ENCODE measurements at regions not wholly inside any gene's neighbourhood (a gene's known extent, or its start where the extent isn't known, plus 50 kb on each side); places are given as distances from the start of the nearest gene placed in this dataset.

GRCh38 chr13:105441051-105441750 lies 1094.3 kb downstream of the EFNB2 start:
- H3K36me3 Mint-ChIP-seq (ENCODE audit: low read depth), result no peaks in the 10 kb centered on the region

DNA sequence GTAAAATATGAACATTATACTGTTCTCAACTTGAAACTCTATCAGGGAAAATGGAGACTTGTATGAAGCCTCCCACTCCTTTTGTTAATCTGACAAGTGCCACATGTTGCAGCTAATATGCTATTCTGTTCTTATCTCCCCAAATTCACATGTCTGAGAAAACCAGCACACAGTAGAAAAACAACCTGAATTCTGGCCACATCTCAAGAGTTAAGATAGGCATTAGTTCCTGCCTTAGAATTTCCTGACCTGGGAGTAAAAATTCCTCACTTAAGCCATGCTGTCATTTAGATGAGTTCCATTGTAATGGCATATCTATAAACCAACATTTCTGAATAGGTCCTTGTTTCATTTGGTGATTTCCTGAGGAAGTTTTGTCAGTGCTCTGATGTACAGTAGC lies 1098.5 kb downstream of the EFNB2 start:
- H3K27me3 Mint-ChIP-seq, result no peaks in the 10 kb centered on the region
- ChIA-PET POLR2A (no interaction called here), CTCF (no interaction called here)
- H3K27ac Mint-ChIP-seq, result no peak overlapping the region
- DNase-seq, result no peak
- H3K9me3 Mint-ChIP-seq, result no peaks in the 10 kb centered on the region
- H3K36me3 Mint-ChIP-seq (ENCODE audit: low read depth), result no peaks in the 10 kb centered on the region
- no peaks in the 10 kb centered on the region for H3K4me1 Mint-ChIP-seq
- H3K4me3 Mint-ChIP-seq, result no peak overlapping the region

More at GRCh38 chr13:105441051-105441750, 1094.3 kb downstream of the EFNB2 start:
- Mint-ChIP-seq H3K27ac (no peak overlapping the region), H3K27me3 (no peaks in the 10 kb centered on the region), H3K9me3 (peaks cover 4% of the 10 kb centered on the region), H3K4me1 (no peaks in the 10 kb centered on the region), H3K4me3 (no peak overlapping the region)
- DNase-seq, result no peak
- POLR2A ChIA-PET, result no interaction called here
- CTCF ChIA-PET, result no interaction called here

DNA sequence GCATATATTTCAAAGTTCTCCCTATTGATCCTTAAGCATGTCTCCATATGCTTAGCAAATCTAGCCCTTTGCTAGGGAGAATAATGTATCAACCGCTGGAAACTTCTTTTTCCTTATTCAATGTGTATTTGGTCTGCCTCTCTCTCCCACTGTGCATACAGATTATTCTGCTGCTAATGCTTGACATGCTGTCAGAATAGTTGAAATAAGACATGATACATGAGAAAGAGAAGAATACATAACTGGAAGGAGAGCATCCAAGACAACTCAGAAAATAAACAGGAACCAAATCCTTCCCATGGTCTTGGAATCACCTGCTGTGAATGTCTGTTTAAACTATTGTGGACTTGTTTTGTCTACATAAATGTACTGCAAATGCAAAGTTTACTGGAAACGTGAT lies 1103.0 kb downstream of the EFNB2 start:
- no peak for DNase-seq
- POLR2A ChIA-PET, result no interaction called here
- Mint-ChIP-seq H3K4me1 (no peaks in the 10 kb centered on the region), H3K4me3 (no peak overlapping the region), H3K27ac (no peak overlapping the region), H3K27me3 (no peaks in the 10 kb centered on the region), H3K36me3 (ENCODE audit: low read depth) (no peaks in the 10 kb centered on the region), H3K9me3 (no peaks in the 10 kb centered on the region)
- CTCF ChIA-PET, result no interaction called here

- ChIA-PET POLR2A (no interaction called here), CTCF (no interaction called here)
- DNase-seq, result no peak
- Mint-ChIP-seq H3K27me3 (no peaks in the 10 kb centered on the region), H3K9me3 (no peaks in the 10 kb centered on the region), H3K36me3 (ENCODE audit: low read depth) (no peaks in the 10 kb centered on the region), H3K27ac (no peak overlapping the region), H3K4me1 (no peaks in the 10 kb centered on the region), H3K4me3 (no peak overlapping the region)
These were observed 1106.7 kb downstream of the EFNB2 start for GRCh38 chr13:105428811-105429210.

GRCh38 chr13:105426441-105426840 lies 1109.0 kb downstream of the EFNB2 start:
- no peak overlapping the region for H3K27ac Mint-ChIP-seq
- ChIA-PET CTCF (no interaction called here), POLR2A (no interaction called here)
- no peaks in the 10 kb centered on the region for H3K4me1 Mint-ChIP-seq
- H3K36me3 Mint-ChIP-seq (ENCODE audit: low read depth), result no peaks in the 10 kb centered on the region
- no peaks in the 10 kb centered on the region for H3K27me3 Mint-ChIP-seq
- H3K4me3 Mint-ChIP-seq, result no peak overlapping the region
- no peaks in the 10 kb centered on the region for H3K9me3 Mint-ChIP-seq
- DNase-seq, result no peak

- no peaks in the 10 kb centered on the region for H3K27me3 Mint-ChIP-seq
These were observed 1120.8 kb downstream of the EFNB2 start for GRCh38 chr13:105414639-105415038.

DNA sequence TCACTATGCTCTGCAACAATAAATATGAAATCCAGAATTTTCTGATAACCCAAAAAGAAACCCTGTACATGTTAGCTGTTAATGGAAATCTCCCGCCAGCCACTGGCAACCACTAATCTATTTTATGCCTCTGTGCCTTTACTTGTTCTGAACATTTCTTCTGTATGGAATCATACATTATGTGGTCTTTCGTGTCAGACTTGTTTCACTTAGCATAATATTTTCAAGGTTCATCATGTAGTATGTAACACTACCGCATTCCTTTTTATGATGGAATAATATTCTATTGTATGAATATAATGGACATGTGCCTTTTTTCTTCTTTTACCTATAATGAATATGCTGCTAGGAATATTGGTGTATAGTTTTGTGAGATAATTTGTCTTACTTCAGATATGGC lies 1123.3 kb downstream of the EFNB2 start:
- no peak for DNase-seq
- ChIA-PET POLR2A (no interaction called here), CTCF (no interaction called here)
- no peak overlapping the region for H3K4me3 Mint-ChIP-seq
- H3K27me3 Mint-ChIP-seq, result no peaks in the 10 kb centered on the region
- H3K36me3 Mint-ChIP-seq (ENCODE audit: low read depth), result no peaks in the 10 kb centered on the region
- no peaks in the 10 kb centered on the region for H3K4me1 Mint-ChIP-seq
- H3K9me3 Mint-ChIP-seq, result no peaks in the 10 kb centered on the region
- H3K27ac Mint-ChIP-seq, result no peak overlapping the region

More at GRCh38 chr13:105414639-105415038, 1120.8 kb downstream of the EFNB2 start:
- Mint-ChIP-seq H3K36me3 (ENCODE audit: low read depth) (no peaks in the 10 kb centered on the region), H3K9me3 (no peaks in the 10 kb centered on the region), H3K27ac (no peak overlapping the region), H3K4me3 (no peak overlapping the region), H3K4me1 (no peaks in the 10 kb centered on the region)
- CTCF ChIA-PET, result no interaction called here
- no peak for DNase-seq
- POLR2A ChIA-PET, result no interaction called here

GRCh38 chr13:105410602-105411001 lies 1124.9 kb downstream of the EFNB2 start:
- H3K4me3 Mint-ChIP-seq, result no peak overlapping the region

DNA sequence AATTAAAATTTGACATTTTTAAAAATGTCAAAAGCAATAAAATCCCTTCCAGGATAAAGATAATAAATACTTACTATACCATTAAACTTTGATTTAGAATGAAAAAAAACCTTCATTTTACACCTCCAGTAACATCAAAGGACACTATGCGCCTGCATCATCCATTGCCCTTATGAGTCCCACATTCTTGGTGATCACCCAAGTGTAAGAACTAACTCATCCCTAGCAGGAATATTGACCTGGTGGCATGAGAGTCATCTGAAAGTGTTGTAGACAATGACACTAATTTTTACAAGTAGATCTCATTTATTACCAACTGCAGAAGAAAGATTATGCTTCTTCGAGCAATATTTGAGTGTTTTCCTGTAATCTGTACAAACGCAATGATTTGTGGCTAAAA lies 1128.9 kb downstream of the EFNB2 start:
- no peak overlapping the region for H3K4me3 Mint-ChIP-seq
- ChIA-PET POLR2A (no interaction called here), CTCF (no interaction called here)
- no peak overlapping the region for H3K27ac Mint-ChIP-seq
- H3K9me3 Mint-ChIP-seq, result no peaks in the 10 kb centered on the region
- no peaks in the 10 kb centered on the region for H3K36me3 Mint-ChIP-seq (ENCODE audit: low read depth)
- no peaks in the 10 kb centered on the region for H3K4me1 Mint-ChIP-seq
- no peak for DNase-seq
- no peaks in the 10 kb centered on the region for H3K27me3 Mint-ChIP-seq

More at GRCh38 chr13:105410602-105411001, 1124.9 kb downstream of the EFNB2 start:
- POLR2A ChIA-PET, result no interaction called here
- H3K27me3 Mint-ChIP-seq, result no peaks in the 10 kb centered on the region
- no peaks in the 10 kb centered on the region for H3K9me3 Mint-ChIP-seq
- H3K27ac Mint-ChIP-seq, result no peak overlapping the region
- no peaks in the 10 kb centered on the region for H3K36me3 Mint-ChIP-seq (ENCODE audit: low read depth)
- CTCF ChIA-PET, result interaction anchor here (0.7 to 1.3 kb wide), 3 partner anchors 10 to 1126 kb away, joined by 4 to 13 read pairs (median 5); no protein-coding TSS in a partner anchor
- peak; percentile 20 for DNase-seq
- H3K4me1 Mint-ChIP-seq, result no peaks in the 10 kb centered on the region

- H3K4me1 Mint-ChIP-seq, result no peaks in the 10 kb centered on the region
- no peaks in the 10 kb centered on the region for H3K27me3 Mint-ChIP-seq
- no peaks in the 10 kb centered on the region for H3K36me3 Mint-ChIP-seq (ENCODE audit: low read depth)
- H3K27ac Mint-ChIP-seq, result no peak overlapping the region
- no peak for DNase-seq
- ChIA-PET POLR2A (no interaction called here), CTCF (no interaction called here)
- H3K9me3 Mint-ChIP-seq, result no peaks in the 10 kb centered on the region
- no peak overlapping the region for H3K4me3 Mint-ChIP-seq
These were observed 1132.4 kb downstream of the EFNB2 start for GRCh38 chr13:105403086-105403485.

- Mint-ChIP-seq H3K27ac (no peak overlapping the region), H3K4me1 (no peaks in the 10 kb centered on the region), H3K27me3 (no peaks in the 10 kb centered on the region)
These were observed 1140.4 kb downstream of the EFNB2 start for GRCh38 chr13:105395041-105395440.

DNA sequence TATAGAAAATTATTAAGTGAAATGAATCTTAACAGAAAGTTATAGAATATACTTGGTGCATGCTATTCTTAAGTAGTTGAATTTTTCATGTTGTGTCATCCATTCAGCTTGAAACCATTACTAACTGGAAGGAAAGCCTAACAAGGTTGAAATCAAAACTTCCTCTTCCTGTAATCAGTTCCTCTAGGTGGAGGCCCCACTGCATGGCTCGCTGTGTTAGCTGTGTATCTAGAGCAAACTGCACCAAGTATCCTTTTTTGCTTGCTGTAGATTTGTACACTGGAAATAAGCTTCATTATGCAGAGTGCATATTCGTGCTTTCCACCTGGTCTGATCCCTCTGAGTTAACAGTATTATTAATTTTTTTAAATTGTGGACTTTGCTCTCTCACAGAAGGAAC lies 1146.1 kb downstream of the EFNB2 start:
- H3K4me3 Mint-ChIP-seq, result no peak overlapping the region
- H3K36me3 Mint-ChIP-seq (ENCODE audit: low read depth), result no peaks in the 10 kb centered on the region
- ChIA-PET POLR2A (no interaction called here), CTCF (no interaction called here)
- no peak for DNase-seq
- H3K27me3 Mint-ChIP-seq, result no peaks in the 10 kb centered on the region
- no peak overlapping the region for H3K27ac Mint-ChIP-seq
- H3K4me1 Mint-ChIP-seq, result no peaks in the 10 kb centered on the region
- no peaks in the 10 kb centered on the region for H3K9me3 Mint-ChIP-seq

More at GRCh38 chr13:105395041-105395440, 1140.4 kb downstream of the EFNB2 start:
- no peak for DNase-seq
- ChIA-PET CTCF (no interaction called here), POLR2A (no interaction called here)
- Mint-ChIP-seq H3K9me3 (no peaks in the 10 kb centered on the region), H3K4me3 (no peak overlapping the region), H3K36me3 (ENCODE audit: low read depth) (no peaks in the 10 kb centered on the region)

GRCh38 chr13:105377452-105377851 lies 1158.0 kb downstream of the EFNB2 start:
- DNase-seq, result no peak
- ChIA-PET CTCF (no interaction called here), POLR2A (no interaction called here)
- H3K36me3 Mint-ChIP-seq (ENCODE audit: low read depth), result no peaks in the 10 kb centered on the region
- H3K4me1 Mint-ChIP-seq, result no peaks in the 10 kb centered on the region
- no peaks in the 10 kb centered on the region for H3K27me3 Mint-ChIP-seq
- H3K9me3 Mint-ChIP-seq, result peaks cover 3% of the 10 kb centered on the region
- no peak overlapping the region for H3K27ac Mint-ChIP-seq
- H3K4me3 Mint-ChIP-seq, result no peak overlapping the region

GRCh38 chr13:105370011-105370650 lies 1165.3 kb downstream of the EFNB2 start:
- H3K9me3 Mint-ChIP-seq, result peaks cover 3% of the 10 kb centered on the region
- no peak overlapping the region for H3K4me3 Mint-ChIP-seq
- DNase-seq, result no peak
- H3K36me3 Mint-ChIP-seq (ENCODE audit: low read depth), result no peaks in the 10 kb centered on the region
- ChIA-PET CTCF (no interaction called here), POLR2A (no interaction called here)
- no peaks in the 10 kb centered on the region for H3K4me1 Mint-ChIP-seq
- H3K27ac Mint-ChIP-seq, result no peak overlapping the region
- H3K27me3 Mint-ChIP-seq, result no peaks in the 10 kb centered on the region
